ENCODE measurements at regions not wholly inside any gene's neighbourhood (a gene's known extent, or its start where the extent isn't known, plus 50 kb on each side); places are given as distances from the start of the nearest gene placed in this dataset.

- TF ChIP-seq CTCF (conservative IDR thresholded peaks at IDR 0.05; ENCODE audit: low read depth, low read length) (no peak), EZH2 (IDR thresholded peaks at IDR 0.05; ENCODE audit: borderline replicate concordance, low read depth, low read length, poor library complexity, severe bottlenecking) (no peak)
These were observed 187.9 kb downstream of the TENT5A start for GRCh38 chr6:81564470-81565068.
